PFSK-1 (cell line): ENCODE measurements at regions not wholly inside any gene's neighbourhood (a gene's known extent, or its start where the extent isn't known, plus 50 kb on each side); places are given as distances from the start of the nearest gene placed in this dataset.

Source experiments
- FOXP2 ChIP-seq: optimal IDR thresholded peaks from 2 replicates; pipeline ENCODE3; 2011; ENCODE audit warnings: borderline replicate concordance, control low read depth, inconsistent platforms; ENCODE audit not compliant: insufficient read depth; ENCODE audit errors: extremely low read length, extremely low read depth
- POLR2AphosphoS5 ChIP-seq: IDR thresholded peaks from 2 replicates; pipeline ENCODE4 v1.6.1; 2012; ENCODE audit warnings: low read depth, mild to moderate bottlenecking, control low read depth, low read length, moderate library complexity
- SIN3A ChIP-seq: IDR thresholded peaks from 2 replicates; pipeline ENCODE4 v1.6.1; 2012; ENCODE audit warnings: mild to moderate bottlenecking, low read length, moderate library complexity, borderline replicate concordance; ENCODE audit not compliant: insufficient read depth
- TAF1 ChIP-seq: IDR thresholded peaks from 2 replicates; pipeline ENCODE4 v1.6.1; 2012; ENCODE audit warnings: low read length, control low read depth, borderline replicate concordance; ENCODE audit not compliant: insufficient read depth
- TF ChIP-seq, protein P1 (sequence below), 2 experiments: IDR thresholded peaks; 2 replicates each; pipeline versions ENCODE4 v1.6.1 to v1.8.0; 2011 to 2012; ENCODE audit warnings: low read depth in 2 of 2, low read length in 2 of 2, control low read depth in 1 of 2, inconsistent platforms in 1 of 2, mild to moderate bottlenecking in 1 of 2, moderate library complexity in 1 of 2; ENCODE audit not compliant: insufficient read depth in 1 of 2

DNA sequence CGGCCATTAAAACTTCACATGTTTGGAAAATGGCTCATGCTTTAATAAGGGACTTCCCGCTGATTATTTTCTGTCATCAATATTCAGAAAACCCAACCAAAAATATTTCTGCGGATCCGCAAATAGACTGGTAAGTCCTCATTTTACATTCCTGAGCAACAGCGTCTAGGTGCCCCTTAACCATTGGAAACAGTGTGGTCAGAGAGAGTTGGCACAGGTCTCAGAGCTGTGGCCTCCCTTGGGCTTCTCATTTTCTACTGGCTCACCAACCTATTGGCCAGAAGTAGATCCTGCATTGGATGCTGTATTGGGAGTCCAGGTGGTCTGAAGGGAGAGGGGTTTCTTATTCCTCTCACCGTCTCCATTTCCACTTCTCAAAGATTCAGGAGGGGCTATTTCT lies 348.1 kb upstream of the DCBLD2 start:
- TF ChIP-seq TAF1 (no peak), FOXP2 (no peak), SIN3A (no peak), POLR2AphosphoS5 (no peak)
- TF ChIP-seq, protein P1, sequence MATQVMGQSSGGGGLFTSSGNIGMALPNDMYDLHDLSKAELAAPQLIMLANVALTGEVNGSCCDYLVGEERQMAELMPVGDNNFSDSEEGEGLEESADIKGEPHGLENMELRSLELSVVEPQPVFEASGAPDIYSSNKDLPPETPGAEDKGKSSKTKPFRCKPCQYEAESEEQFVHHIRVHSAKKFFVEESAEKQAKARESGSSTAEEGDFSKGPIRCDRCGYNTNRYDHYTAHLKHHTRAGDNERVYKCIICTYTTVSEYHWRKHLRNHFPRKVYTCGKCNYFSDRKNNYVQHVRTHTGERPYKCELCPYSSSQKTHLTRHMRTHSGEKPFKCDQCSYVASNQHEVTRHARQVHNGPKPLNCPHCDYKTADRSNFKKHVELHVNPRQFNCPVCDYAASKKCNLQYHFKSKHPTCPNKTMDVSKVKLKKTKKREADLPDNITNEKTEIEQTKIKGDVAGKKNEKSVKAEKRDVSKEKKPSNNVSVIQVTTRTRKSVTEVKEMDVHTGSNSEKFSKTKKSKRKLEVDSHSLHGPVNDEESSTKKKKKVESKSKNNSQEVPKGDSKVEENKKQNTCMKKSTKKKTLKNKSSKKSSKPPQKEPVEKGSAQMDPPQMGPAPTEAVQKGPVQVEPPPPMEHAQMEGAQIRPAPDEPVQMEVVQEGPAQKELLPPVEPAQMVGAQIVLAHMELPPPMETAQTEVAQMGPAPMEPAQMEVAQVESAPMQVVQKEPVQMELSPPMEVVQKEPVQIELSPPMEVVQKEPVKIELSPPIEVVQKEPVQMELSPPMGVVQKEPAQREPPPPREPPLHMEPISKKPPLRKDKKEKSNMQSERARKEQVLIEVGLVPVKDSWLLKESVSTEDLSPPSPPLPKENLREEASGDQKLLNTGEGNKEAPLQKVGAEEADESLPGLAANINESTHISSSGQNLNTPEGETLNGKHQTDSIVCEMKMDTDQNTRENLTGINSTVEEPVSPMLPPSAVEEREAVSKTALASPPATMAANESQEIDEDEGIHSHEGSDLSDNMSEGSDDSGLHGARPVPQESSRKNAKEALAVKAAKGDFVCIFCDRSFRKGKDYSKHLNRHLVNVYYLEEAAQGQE (IDR thresholded peaks at IDR 0.05; ENCODE audit: insufficient read depth in 1 of 2, low read depth in 2 of 2, low read length in 2 of 2), result no peak

DNA sequence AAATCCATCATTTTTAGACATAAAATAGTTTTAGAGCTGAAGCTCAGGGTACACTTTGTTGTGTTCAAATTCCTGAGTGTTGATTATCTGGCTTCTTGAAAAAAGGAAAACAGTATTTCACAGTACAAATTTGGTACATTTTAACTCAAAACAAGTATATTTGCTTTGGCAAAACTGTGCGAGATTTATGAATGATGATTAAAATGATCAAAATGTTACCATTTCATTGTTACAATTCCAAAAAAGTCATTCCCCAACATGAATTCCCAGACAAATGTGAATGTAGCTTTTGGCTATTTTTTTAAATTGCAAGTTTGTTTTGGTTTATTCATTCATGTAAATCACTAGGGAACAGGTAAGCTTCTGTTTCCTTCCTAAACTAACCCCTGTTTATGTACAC lies 347.4 kb upstream of the DCBLD2 start:
- TF ChIP-seq, protein P1 (IDR thresholded peaks at IDR 0.05; ENCODE audit: insufficient read depth in 1 of 2, low read depth in 2 of 2, low read length in 2 of 2), result no peak
- no peak for TF ChIP-seq TAF1
- no peak for TF ChIP-seq POLR2AphosphoS5
- TF ChIP-seq SIN3A, result no peak
- no peak for TF ChIP-seq FOXP2

DNA sequence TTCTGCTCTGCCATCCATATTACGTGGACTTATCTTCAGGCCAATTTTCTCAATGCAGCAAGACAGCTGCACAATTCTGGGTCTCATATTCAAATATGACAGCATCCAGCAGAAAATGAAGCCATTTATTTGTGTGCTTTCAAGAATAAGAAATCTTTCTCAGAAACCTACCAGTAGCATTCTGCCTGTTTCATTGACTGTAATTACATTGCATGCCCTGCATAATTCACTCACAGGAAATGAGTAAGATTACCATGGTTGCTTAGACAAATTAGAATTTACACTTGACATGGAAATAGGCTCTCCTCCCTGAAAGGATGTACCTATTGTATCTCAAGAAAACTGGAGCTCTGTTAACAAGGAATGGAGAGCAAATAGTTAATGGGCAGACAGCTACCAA lies 346.6 kb upstream of the DCBLD2 start:
- TF ChIP-seq, protein P1 (IDR thresholded peaks at IDR 0.05; ENCODE audit: insufficient read depth in 1 of 2, low read depth in 2 of 2, low read length in 2 of 2), result no peak
- no peak for TF ChIP-seq POLR2AphosphoS5
- no peak for TF ChIP-seq FOXP2
- no peak for TF ChIP-seq TAF1
- TF ChIP-seq SIN3A, result no peak

DNA sequence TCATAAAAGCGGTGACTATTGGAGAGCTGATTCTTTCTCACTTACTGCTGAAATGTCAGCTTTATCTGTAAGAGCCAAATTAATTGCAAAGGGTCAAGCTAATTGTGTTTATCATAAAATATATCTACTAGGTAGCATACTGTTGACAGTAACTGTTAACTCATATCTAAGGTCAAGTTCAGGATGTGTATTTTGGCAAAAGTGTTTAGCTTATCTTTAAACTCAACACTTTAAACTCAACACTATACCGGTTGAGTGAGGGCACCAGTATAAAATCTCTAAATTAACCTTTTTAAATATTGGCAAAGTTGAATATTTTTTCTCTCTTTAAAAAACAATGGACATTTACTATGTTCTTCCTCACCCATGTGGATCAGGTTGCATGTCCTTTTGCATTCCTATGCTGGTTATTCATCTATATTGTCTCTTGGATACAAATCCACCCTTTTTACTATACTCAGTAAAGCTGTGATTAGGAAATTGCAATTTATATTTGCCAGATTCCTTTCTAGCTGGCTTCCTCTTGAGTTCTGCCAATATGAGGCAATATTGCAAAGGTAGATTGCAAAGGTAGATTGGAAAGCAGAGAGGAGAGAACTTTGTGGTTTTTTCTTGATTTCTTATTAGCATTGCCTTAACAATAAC lies 344.6 kb upstream of the DCBLD2 start:
- TF ChIP-seq SIN3A (no peak), POLR2AphosphoS5 (no peak), TAF1 (no peak), FOXP2 (no peak)
- TF ChIP-seq, protein P1 (IDR thresholded peaks at IDR 0.05; ENCODE audit: insufficient read depth in 1 of 2, low read depth in 2 of 2, low read length in 2 of 2), result no peak

DNA sequence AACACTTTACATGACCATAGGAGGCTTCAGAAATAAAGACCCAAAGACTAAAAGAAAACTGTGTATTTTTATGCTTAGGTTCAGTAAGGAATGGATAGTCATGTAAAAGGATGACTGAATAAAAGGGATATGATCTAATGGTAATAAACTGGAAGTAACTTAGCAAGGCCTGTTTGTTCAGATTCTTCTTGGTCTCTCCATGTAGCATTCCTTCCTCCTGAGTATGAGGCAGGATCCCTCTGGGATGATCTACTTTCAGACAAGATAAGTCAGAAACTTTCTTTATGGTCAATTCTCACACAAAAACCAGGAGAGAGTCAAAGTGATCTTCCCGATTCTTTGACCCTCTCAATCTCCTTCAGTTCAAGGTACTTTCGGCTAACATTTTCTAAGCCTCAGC lies 340.8 kb upstream of the DCBLD2 start:
- TF ChIP-seq FOXP2 (no peak), SIN3A (no peak)
- TF ChIP-seq, protein P1 (IDR thresholded peaks at IDR 0.05; ENCODE audit: insufficient read depth in 1 of 2, low read depth in 2 of 2, low read length in 2 of 2), result no peak
